Upper lobe of right lung (tissue), 1 donor: ENCODE measurements at regions not wholly inside any gene's neighbourhood (a gene's known extent, or its start where the extent isn't known, plus 50 kb on each side); places are given as distances from the start of the nearest gene placed in this dataset.

Source experiments
- ATAC-seq: fragments of 200-7000 bp; cut with Tn5 transposase; one replicate; pipeline ENCODE4 v1.9.1; 2020; ENCODE audit warnings: mild to moderate bottlenecking, moderate library complexity
- DNase-seq: peaks from one replicate; pipeline ENCODE4 v3.0.0-alpha.2; 2020
- H3K27ac ChIP-seq: fragments of 200-600 bp; one replicate; pipeline ENCODE4 v1.8.0; 2022
- H3K27me3 ChIP-seq: fragments of 200-600 bp; one replicate; pipeline ENCODE4 v1.8.0; 2022; ENCODE audit warnings: mild to moderate bottlenecking
- H3K36me3 ChIP-seq: fragments of 200-600 bp; one replicate; pipeline ENCODE4 v1.8.0; 2022
- H3K4me1 ChIP-seq: fragments of 200-600 bp; one replicate; pipeline ENCODE4 v1.8.0; 2022
- H3K4me3 ChIP-seq: fragments of 200-600 bp; one replicate; pipeline ENCODE4 v1.8.0; 2022; ENCODE audit warnings: mild to moderate bottlenecking
- H3K9me3 ChIP-seq: fragments of 200-600 bp; one replicate; pipeline ENCODE4 v1.8.0; 2022
- intact Hi-C: fragments of 100-400 bp; cut with DNase I; formaldehyde crosslinking; loops from one replicate; pipeline ENCODE4 v1.11.0; 2022
- TF ChIP-seq, protein P1 (sequence below): fragments of 200-600 bp; IDR thresholded peaks from one replicate; pipeline ENCODE4 v1.8.0; 2022; ENCODE audit warnings: antibody characterized with exemption
- donor health status: DM: no; HTN: yes; CAD: no; lungs with severe emphysema.

GRCh38 chr1:5340560-5341130, 651.6 kb downstream of the NPHP4 start:
- no peak overlapping the region for H3K4me3 ChIP-seq
- no peak for ATAC-seq
- no peaks in the 10 kb centered on the region for H3K27me3 ChIP-seq
- TF ChIP-seq, protein P1, sequence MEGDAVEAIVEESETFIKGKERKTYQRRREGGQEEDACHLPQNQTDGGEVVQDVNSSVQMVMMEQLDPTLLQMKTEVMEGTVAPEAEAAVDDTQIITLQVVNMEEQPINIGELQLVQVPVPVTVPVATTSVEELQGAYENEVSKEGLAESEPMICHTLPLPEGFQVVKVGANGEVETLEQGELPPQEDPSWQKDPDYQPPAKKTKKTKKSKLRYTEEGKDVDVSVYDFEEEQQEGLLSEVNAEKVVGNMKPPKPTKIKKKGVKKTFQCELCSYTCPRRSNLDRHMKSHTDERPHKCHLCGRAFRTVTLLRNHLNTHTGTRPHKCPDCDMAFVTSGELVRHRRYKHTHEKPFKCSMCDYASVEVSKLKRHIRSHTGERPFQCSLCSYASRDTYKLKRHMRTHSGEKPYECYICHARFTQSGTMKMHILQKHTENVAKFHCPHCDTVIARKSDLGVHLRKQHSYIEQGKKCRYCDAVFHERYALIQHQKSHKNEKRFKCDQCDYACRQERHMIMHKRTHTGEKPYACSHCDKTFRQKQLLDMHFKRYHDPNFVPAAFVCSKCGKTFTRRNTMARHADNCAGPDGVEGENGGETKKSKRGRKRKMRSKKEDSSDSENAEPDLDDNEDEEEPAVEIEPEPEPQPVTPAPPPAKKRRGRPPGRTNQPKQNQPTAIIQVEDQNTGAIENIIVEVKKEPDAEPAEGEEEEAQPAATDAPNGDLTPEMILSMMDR = no peak
- intact Hi-C loops = no loop called here
- no peaks in the 10 kb centered on the region for H3K4me1 ChIP-seq
- DNase-seq = no peak
- H3K27ac ChIP-seq = no peak overlapping the region
- H3K9me3 ChIP-seq = no peaks in the 10 kb centered on the region
- H3K36me3 ChIP-seq = no peaks in the 10 kb centered on the region

- Histone ChIP-seq H3K36me3 (no peaks in the 10 kb centered on the region), H3K4me1 (no peaks in the 10 kb centered on the region), H3K9me3 (no peaks in the 10 kb centered on the region), H3K27ac (no peak overlapping the region), H3K27me3 (no peaks in the 10 kb centered on the region), H3K4me3 (no peak overlapping the region)
- ATAC-seq (no peak), DNase-seq (no peak)
- intact Hi-C loops = no loop called here
- TF ChIP-seq, protein P1 = no peak
These were observed 653.8 kb downstream of the NPHP4 start for GRCh38 chr1:5338466-5338865.

GRCh38 chr1:5333291-5333690, 658.9 kb downstream of the NPHP4 start:
- peak; percentile 50 for ATAC-seq
- intact Hi-C loops = no loop called here
- Histone ChIP-seq H3K4me3 (no peak overlapping the region), H3K27ac (no peak overlapping the region), H3K36me3 (no peaks in the 10 kb centered on the region), H3K27me3 (no peaks in the 10 kb centered on the region), H3K9me3 (no peaks in the 10 kb centered on the region), H3K4me1 (no peaks in the 10 kb centered on the region)
- TF ChIP-seq, protein P1 = no peak
- DNase-seq = no peak

DNA sequence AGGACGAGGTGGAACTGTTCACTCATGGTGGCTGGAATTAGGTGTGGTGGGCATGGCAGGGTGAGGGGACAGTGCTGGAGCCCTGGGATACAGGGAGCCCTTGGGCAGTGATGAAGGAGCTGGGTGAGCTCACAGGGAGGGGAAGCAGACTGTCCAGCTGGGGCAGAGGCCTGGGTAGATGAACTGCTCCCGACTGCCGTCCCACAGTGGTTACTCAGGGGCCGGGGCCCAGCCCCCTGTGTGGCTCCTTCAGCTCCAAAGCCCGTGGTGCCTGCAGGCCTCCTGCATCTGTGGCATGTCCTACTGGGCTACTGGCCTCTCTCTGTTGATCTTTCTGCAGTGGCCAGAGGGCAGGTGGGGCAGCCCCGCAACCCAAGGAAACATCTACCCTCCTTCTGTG, 661.1 kb downstream of the NPHP4 start:
- no peaks in the 10 kb centered on the region for H3K36me3 ChIP-seq
- DNase-seq (no peak), ATAC-seq (no peak)
- no peak overlapping the region for H3K27ac ChIP-seq
- TF ChIP-seq, protein P1 = no peak
- intact Hi-C loops = no loop called here
- H3K4me3 ChIP-seq = no peak overlapping the region
- H3K9me3 ChIP-seq = peaks cover 5% of the 10 kb centered on the region
- no peaks in the 10 kb centered on the region for H3K4me1 ChIP-seq
- H3K27me3 ChIP-seq = no peaks in the 10 kb centered on the region

DNA sequence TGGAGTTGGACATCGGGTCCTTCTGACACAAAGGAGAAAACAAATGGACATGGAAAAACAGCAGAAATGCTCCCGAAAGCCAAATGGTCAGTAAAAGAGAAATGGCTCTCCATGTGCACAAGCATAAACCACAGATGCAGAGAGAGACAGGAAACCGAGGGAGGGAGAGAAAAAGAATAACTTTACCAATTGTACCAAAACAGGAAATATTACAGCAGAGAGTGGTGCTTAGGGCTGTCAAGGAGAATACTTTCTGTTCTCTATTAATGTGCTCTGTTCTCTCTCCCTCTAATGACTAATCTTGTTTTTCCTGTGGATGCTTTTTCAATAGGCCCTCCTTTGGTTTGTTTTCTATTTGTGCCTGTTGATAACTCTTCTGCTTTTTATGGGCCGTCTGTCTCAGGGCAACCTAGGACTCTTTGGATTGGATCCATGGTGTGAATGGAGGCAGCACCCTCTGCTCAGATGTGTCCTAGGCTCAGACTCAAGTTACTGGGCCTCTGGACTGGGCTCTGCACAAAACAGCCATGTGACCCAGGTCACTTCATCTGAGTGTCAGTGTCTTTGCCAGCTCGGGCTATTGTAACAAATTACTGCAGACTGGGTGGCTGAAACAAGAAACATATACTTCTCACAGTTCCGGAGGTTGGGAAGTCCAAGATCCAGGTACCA, 663.0 kb downstream of the NPHP4 start:
- DNase-seq (no peak), ATAC-seq (no peak)
- TF ChIP-seq, protein P1 = no peak
- Histone ChIP-seq H3K27ac (no peak overlapping the region), H3K36me3 (no peaks in the 10 kb centered on the region), H3K4me1 (no peaks in the 10 kb centered on the region), H3K4me3 (no peak overlapping the region), H3K27me3 (no peaks in the 10 kb centered on the region), H3K9me3 (peaks cover 5% of the 10 kb centered on the region)
- intact Hi-C loops = no loop called here
